Endodermal cell (in vitro differentiated cells): ENCODE measurements at regions not wholly inside any gene's neighbourhood (a gene's known extent, or its start where the extent isn't known, plus 50 kb on each side); places are given as distances from the start of the nearest gene placed in this dataset.

Experiments
- DNase-seq: peaks from one replicate; pipeline ENCODE4 v3.0.0-alpha.2; 2017
- H3K27ac ChIP-seq: 2 replicates; pipeline ENCODE4 v1.5.1; 2013; ENCODE audit warnings: mild to moderate bottlenecking, low read depth, low read length, moderate library complexity
- H3K27me3 ChIP-seq: 2 replicates; pipeline ENCODE4 v1.6.1; 2013; ENCODE audit warnings: mild to moderate bottlenecking, low read length, moderate library complexity; ENCODE audit not compliant: insufficient read depth, control insufficient read depth, poor library complexity, severe bottlenecking
- H3K36me3 ChIP-seq: 2 replicates; pipeline ENCODE4 v1.7.0; 2013; ENCODE audit warnings: mild to moderate bottlenecking, low read length, moderate library complexity; ENCODE audit not compliant: control insufficient read depth, insufficient read depth
- H3K4me1 ChIP-seq: one replicate; pipeline ENCODE4 v1.7.0; 2013; ENCODE audit warnings: low read length; ENCODE audit not compliant: control insufficient read depth, insufficient read depth
- H3K4me3 ChIP-seq: 2 replicates; pipeline ENCODE4 v1.5.1; 2013; ENCODE audit warnings: mild to moderate bottlenecking, low read length, moderate library complexity
- H3K9ac ChIP-seq: 2 replicates; pipeline ENCODE4 v1.6.1; 2013; ENCODE audit warnings: mild to moderate bottlenecking, low read length, moderate library complexity; ENCODE audit not compliant: poor library complexity, severe bottlenecking; ENCODE audit errors: extremely low read depth
- H3K9me3 ChIP-seq: 2 replicates; pipeline ENCODE4 v1.6.1; 2013; ENCODE audit warnings: mild to moderate bottlenecking, low read length, moderate library complexity; ENCODE audit not compliant: control insufficient read depth
- H3K27ac Mint-ChIP-seq: 2 replicates; pipeline ENCODE4 v1.8.0; 2020; ENCODE audit warnings: mixed read lengths
- H3K27me3 Mint-ChIP-seq: 2 replicates; pipeline ENCODE4 v1.8.0; 2021; ENCODE audit warnings: mild to moderate bottlenecking, mixed read lengths; ENCODE audit not compliant: insufficient read depth
- H3K36me3 Mint-ChIP-seq: 2 replicates; pipeline ENCODE4 v1.8.0; 2020; ENCODE audit warnings: low read depth, mixed read lengths
- H3K4me1 Mint-ChIP-seq: 2 replicates; pipeline ENCODE4 v1.8.0; 2020; ENCODE audit warnings: mixed read lengths
- H3K4me3 Mint-ChIP-seq: 2 replicates; pipeline ENCODE4 v1.8.0; 2020; ENCODE audit warnings: mild to moderate bottlenecking, moderate library complexity, mixed read lengths
- H3K9me3 Mint-ChIP-seq: 2 replicates; pipeline ENCODE4 v1.8.0; 2020; ENCODE audit warnings: mild to moderate bottlenecking, mixed read lengths
- CTCF ChIP-seq: fragments of 200-600 bp; sonication (generic); conservative IDR thresholded peaks from 2 replicates; pipeline ENCODE4 v1.5.0; 2021; ENCODE audit warnings: antibody characterized with exemption, mild to moderate bottlenecking
- WGBS, 2 experiments: methylation state at CpG; one replicate each; pipeline versions ENCODE4 v1.1.5 to v1.1.7; 2013; ENCODE audit warnings: missing lambda C conversion rate in 2 of 2, mixed read lengths in 1 of 2; ENCODE audit not compliant: insufficient coverage in 1 of 2, insufficient read length in 1 of 2; 5-methylcytosine and 5-hydroxymethylcytosine counted together

- H3K27ac Mint-ChIP-seq = no peak overlapping the region
- no peaks in the 10 kb centered on the region for H3K27me3 Mint-ChIP-seq
- H3K4me3 Mint-ChIP-seq = no peak overlapping the region
- no peak for DNase-seq
- H3K9me3 ChIP-seq = peaks cover 13% of the 10 kb centered on the region
- no peak overlapping the region for H3K27ac ChIP-seq
- H3K9ac ChIP-seq = no peak overlapping the region
- no peak overlapping the region for H3K4me3 ChIP-seq
- H3K4me1 Mint-ChIP-seq = no peaks in the 10 kb centered on the region
- peaks cover 6% of the 10 kb centered on the region for H3K9me3 Mint-ChIP-seq
- no peak for TF ChIP-seq CTCF
- H3K4me1 ChIP-seq = no peaks in the 10 kb centered on the region
- H3K36me3 Mint-ChIP-seq = no peaks in the 10 kb centered on the region
- no peaks in the 10 kb centered on the region for H3K36me3 ChIP-seq
- H3K27me3 ChIP-seq = no peaks in the 10 kb centered on the region
- 97 to 100% methylated on average over 3 to 5 of the region's 5 CpGs for WGBS, 2 experiments
Observed at GRCh38 chr12:18907127-18907526, 169.2 kb downstream of the CAPZA3 start.

GRCh38 chr12:18907728-18908127 is 169.8 kb downstream of the CAPZA3 start:
- no peaks in the 10 kb centered on the region for H3K4me1 ChIP-seq
- Mint-ChIP-seq H3K27ac (no peak overlapping the region), H3K4me1 (no peaks in the 10 kb centered on the region), H3K36me3 (no peaks in the 10 kb centered on the region), H3K27me3 (no peaks in the 10 kb centered on the region), H3K4me3 (no peak overlapping the region), H3K9me3 (peaks cover 9% of the 10 kb centered on the region)
- H3K9ac ChIP-seq = no peak overlapping the region
- H3K27ac ChIP-seq = no peak overlapping the region
- H3K4me3 ChIP-seq = no peak overlapping the region
- no peak for DNase-seq
- no peak for TF ChIP-seq CTCF
- 72 to 89% methylated on average over 4 to 7 of the region's 7 CpGs for WGBS, 2 experiments
- no peaks in the 10 kb centered on the region for H3K27me3 ChIP-seq
- peaks cover 16% of the 10 kb centered on the region for H3K9me3 ChIP-seq
- H3K36me3 ChIP-seq = no peaks in the 10 kb centered on the region

GRCh38 chr12:18908191-18908590 is 170.3 kb downstream of the CAPZA3 start:
- no peaks in the 10 kb centered on the region for H3K4me1 Mint-ChIP-seq
- no peak overlapping the region for H3K27ac Mint-ChIP-seq
- Histone ChIP-seq H3K4me3 (no peak overlapping the region), H3K36me3 (no peaks in the 10 kb centered on the region), H3K9ac (no peak overlapping the region), H3K27ac (no peak overlapping the region), H3K9me3 (peaks cover 16% of the 10 kb centered on the region), H3K4me1 (no peaks in the 10 kb centered on the region), H3K27me3 (no peaks in the 10 kb centered on the region)
- no peak overlapping the region for H3K4me3 Mint-ChIP-seq
- TF ChIP-seq CTCF = no peak
- DNase-seq = no peak
- 79 to 86% methylated on average over 3 to 4 of the region's 4 CpGs for WGBS, 2 experiments
- H3K9me3 Mint-ChIP-seq = peaks cover 9% of the 10 kb centered on the region
- H3K27me3 Mint-ChIP-seq = no peaks in the 10 kb centered on the region
- H3K36me3 Mint-ChIP-seq = no peaks in the 10 kb centered on the region
